HG03469 (cell line): ENCODE measurements at regions not wholly inside any gene's neighbourhood (a gene's known extent, or its start where the extent isn't known, plus 50 kb on each side); places are given as distances from the start of the nearest gene placed in this dataset.

Source experiments
- ATAC-seq: cut with Tn5 transposase; IDR thresholded peaks from one replicate; pipeline ENCODE4 v1.9.1; 2021; ENCODE audit warnings: mild to moderate bottlenecking, moderate library complexity, moderate number of reproducible peaks; ENCODE audit not compliant: unreplicated experiment

- no peak for ATAC-seq
Observed at GRCh38 chr3:43210049-43211027, 76.0 kb upstream of the SNRK start.

DNA sequence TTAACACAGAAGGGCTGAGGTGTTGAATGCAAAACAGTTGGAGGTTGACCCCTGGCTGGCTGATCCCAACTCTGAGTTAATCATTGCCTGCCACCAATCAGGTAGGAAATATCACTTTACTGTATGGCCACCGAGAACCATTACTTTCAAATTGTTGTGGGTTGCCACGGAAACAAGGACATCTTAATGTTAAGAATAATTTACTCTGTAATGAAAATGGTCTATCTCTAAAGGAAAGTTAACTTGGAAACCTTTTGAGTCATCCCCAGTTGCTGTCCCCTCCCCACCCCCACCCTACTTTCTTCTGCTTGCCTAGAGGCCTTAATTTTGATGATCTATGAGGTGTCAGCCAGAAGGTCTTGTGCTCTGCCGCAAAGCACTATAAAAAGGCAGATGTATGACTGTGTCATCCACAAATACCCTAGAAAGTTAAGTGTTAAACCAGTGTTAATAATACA lies 78.7 kb upstream of the SNRK start:
- no peak for ATAC-seq

DNA sequence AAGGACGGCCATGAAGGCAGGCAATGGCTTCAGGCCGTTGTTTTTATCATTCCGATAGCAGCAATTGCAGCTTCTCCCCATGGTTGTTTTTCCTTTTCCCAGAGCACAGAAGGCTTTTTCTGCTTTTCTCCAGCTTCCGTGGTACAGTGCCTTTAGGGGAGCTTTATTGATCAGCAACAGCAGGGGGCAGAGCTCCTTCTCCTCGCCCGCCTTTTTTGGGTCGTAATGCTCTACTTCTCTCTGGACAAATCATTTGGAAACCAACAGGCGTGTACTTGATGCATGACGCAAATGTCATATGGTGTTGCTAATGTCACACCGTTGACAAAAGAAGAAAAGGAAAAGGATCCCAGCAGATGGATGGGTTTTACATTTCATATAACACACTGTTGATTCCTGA lies 79.7 kb upstream of the SNRK start:
- no peak for ATAC-seq

DNA sequence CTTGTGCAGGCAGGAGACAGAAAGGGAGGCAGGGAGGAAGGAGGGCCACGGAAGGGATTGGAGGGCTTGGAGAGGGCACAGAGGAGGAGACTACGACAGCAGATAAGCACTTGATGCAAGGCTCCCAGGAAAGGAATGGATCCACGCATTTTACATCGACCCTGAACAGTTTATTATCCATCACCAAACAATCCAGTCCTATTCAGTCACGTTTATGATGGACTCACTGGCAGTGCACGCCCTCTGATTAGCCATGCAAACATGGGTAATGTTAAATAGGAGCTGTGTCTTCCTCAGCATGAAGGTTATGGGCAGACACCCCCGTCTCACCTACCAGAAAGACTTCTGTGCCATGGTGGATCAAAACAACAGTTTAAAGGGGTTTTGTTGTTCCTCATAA lies 80.2 kb upstream of the SNRK start:
- ATAC-seq = no peak

GRCh38 chr3:43203022-43203421 lies 83.3 kb upstream of the SNRK start:
- ATAC-seq = no peak

- ATAC-seq = no peak
Observed at GRCh38 chr3:43201581-43201980, 84.8 kb upstream of the SNRK start.

DNA sequence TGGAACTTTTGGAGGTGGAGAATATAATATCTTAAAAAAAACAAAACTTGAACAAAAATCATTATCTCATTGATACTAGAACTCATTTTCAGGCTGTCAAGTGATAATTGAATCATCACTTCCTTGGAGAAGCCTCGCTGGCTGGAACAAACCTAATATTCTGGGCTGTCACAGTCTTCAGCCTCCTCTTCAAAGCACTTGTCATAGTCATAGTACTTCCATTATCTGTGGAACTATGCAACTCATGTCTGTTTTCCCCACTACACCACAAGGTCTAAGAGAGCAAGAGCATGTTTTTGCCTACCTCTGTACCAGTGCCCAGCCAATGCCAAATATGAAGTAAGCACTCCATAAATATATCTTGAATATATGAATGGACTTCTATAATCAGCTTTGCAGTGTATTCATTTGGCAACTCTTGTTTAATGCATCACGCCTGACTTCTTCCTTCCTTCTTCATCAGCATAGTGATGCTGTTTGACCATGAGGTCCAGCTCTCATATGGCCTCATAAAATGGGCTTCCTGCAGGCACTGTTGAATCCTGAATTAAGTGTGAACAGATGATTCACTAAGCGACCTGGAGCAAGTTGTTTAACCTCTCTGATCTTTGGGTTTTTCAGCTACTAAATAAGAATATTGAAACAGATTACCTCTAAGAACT lies 86.6 kb upstream of the SNRK start:
- no peak for ATAC-seq

GRCh38 chr3:43198791-43199644 lies 87.3 kb upstream of the SNRK start:
- no peak for ATAC-seq

DNA sequence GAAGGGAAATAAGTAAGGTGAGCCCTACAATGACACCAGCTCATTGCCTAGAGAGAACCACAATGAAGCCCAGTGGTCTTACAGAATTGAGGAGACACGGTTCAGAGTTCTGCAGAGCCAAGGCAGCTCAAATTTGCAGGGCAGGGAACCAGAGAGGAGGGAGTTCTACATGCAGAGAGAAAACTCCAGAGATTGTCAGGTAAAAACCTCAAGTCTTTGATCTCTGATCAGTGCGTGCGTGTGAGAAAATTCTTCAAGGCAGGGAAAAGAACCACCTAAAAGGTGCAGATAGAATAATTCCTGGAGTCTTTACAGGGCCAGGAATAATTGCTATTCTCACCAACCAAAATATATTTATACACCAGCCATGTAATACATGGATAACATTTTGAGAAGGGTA lies 88.0 kb upstream of the SNRK start:
- no peak for ATAC-seq

- no peak for ATAC-seq
Observed at GRCh38 chr3:43197181-43197580, 89.2 kb upstream of the SNRK start.

GRCh38 chr3:43196721-43197120 lies 89.6 kb upstream of the SNRK start:
- no peak for ATAC-seq

- no peak for ATAC-seq
Observed at GRCh38 chr3:43195115-43195498, 89.2 kb upstream of the POMGNT2 start.

GRCh38 chr3:43194490-43195114 lies 88.7 kb upstream of the POMGNT2 start:
- ATAC-seq = no peak

DNA sequence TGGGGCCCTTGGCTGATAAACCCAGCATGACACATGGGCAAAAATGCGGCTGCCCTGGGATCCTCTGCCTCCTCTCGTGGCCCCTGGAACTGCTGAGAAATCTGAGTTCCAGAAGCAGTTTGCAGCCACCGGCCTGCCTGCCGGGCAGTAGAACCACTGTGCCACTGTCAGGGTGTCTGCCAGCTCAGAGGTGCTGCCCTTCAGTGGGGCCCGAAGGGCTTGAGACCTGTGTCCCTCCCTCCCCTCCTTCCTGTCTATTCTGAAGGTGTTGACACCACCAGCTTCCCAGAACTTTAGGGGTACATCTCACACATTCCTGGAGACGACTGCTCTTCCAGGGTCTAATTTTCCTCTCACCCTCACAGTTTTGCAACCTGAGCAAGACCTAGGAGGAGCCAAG lies 88.2 kb upstream of the POMGNT2 start:
- ATAC-seq = no peak

GRCh38 chr3:43192028-43192427 lies 86.1 kb upstream of the POMGNT2 start:
- ATAC-seq = no peak

- no peak for ATAC-seq
Observed at GRCh38 chr3:43191116-43191515, 85.2 kb upstream of the POMGNT2 start.

GRCh38 chr3:43190670-43191069 lies 84.8 kb upstream of the POMGNT2 start:
- no peak for ATAC-seq

DNA sequence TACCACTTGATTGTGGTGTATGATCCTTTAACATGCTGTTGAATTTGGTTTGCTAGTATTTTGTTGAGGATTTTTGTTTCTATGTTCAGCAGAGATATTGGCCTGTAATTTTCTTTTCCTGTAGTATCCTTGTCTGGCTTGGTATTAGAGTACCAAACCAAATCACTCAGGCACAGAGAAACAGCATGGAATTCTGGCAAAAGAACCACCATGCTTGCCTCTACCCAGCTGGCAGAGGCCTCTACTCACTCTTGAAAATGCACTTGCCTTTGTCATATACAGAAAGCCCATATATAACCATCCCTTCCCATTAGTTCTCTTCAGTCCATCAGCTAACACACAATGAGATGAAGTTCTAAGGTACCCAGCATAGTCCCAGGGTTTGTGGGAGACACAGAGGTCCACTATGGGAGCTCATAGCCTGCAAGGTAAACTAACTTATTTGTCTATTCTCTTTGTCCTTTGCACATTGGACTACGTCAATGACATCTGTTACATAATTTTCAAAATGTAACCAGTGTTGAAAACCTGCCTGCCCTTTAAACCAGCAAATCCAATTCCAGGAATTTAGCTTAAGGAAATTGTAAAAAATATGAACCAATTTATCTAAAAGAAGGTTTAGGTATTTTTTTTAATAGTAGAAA lies 82.1 kb upstream of the POMGNT2 start:
- ATAC-seq = no peak

GRCh38 chr3:43185983-43186314 lies 80.1 kb upstream of the POMGNT2 start:
- no peak for ATAC-seq

DNA sequence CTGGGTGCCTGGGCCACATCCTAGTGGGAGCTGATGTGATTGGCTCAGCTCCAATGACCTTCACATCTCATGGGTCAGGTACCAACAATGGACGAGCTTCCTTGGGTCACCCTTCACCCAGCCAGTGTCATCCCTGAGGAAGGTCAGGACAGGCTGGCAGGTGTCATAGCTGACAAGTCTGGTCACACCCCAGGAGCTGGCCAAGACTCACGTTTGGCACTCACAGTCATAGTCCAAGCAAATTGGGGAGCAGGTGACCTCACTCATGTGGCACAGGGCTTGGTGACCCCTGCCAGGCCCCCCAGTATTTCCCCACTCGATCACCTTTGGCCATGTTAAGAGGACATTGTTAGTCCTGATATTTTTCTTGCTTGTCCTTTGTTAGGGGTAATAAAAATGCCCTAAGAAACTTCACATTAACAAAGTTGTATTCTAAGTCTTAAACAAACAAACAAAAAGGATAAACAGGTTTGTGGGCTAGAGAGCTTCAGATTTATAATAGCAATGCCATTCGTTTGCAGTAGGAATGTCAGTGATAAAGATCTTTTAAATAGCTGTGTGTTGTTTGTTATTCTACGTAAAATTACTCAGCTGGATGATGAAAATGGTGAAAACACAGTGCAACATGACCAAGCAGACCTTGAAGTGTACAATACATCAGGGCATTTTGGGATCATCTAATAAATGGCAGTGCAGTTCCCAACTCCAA lies 79.5 kb upstream of the POMGNT2 start:
- no peak for ATAC-seq
